GM12878 (cell line): ENCODE measurements at regions not wholly inside any gene's neighbourhood (a gene's known extent, or its start where the extent isn't known, plus 50 kb on each side); places are given as distances from the start of the nearest gene placed in this dataset.

Experiments used
- ATAC-seq: fragments of 200-7000 bp; cut with Tn5 transposase; 3 replicates; pipeline ENCODE4 v1.9.1; 2020; ENCODE audit warnings: mild to moderate bottlenecking, moderate library complexity
- BruUV-seq: library from RNA; stranded (reverse); fragments of 400-500 nt; replicated peaks from 2 replicates; lab custom pipeline; 2021; lab: Mats Ljungman, UMichigan
- CTCF ChIA-PET: fragments of 300-600 bp; sonication (Branson Sonifier 250); formaldehyde crosslinking; extraction: SDS; loops from one replicate; lab custom pipeline; 2021; ENCODE audit warnings: inconsistent platforms; lab: Yijun Ruan, JAX
- POLR2A ChIA-PET: fragments of 350-600 bp; formaldehyde crosslinking; extraction: SDS; loops from one replicate; lab custom pipeline; 2021; ENCODE audit warnings: inconsistent platforms; lab: Charles Lee
- RAD21 ChIA-PET: fragments of 300-600 bp; sonication (Branson Sonifier 250); formaldehyde crosslinking; loops from one replicate; lab custom pipeline; 2023; ENCODE audit warnings: antibody characterized with exemption; ENCODE audit not compliant: unreplicated experiment; lab: Charles Lee
- SMC1A ChIA-PET: fragments of 300-600 bp; sonication (Branson Sonifier 250); formaldehyde crosslinking; loops from one replicate; lab custom pipeline; 2023; ENCODE audit not compliant: unreplicated experiment, uncharacterized antibody; lab: Charles Lee
- DNase-seq: peaks from one replicate; pipeline ENCODE4 v3.0.0-alpha.2; 2011; ENCODE audit warnings: low read depth, low spot score
- FAIRE-seq: peaks from 3 replicates; lab custom pipeline; 2011; peaks lifted over from hg19 to GRCh38; lab: Jason Lieb, UNC
- H2AFZ ChIP-seq: 2 replicates; pipeline ENCODE4 v1.6.0; 2011; ENCODE audit warnings: low read depth, low read length, control low read depth; ENCODE audit not compliant: control insufficient read depth
- H3K27ac ChIP-seq: 2 replicates; pipeline ENCODE4 v1.5.1; 2011; ENCODE audit warnings: control low read depth; ENCODE audit not compliant: control insufficient read depth, insufficient read depth
- H3K27me3 ChIP-seq, 2 experiments: replicated peaks in 1 of 2; 2 replicates each; pipeline versions ENCODE4 v1.6.0 to v1.6.1; 2011; ENCODE audit warnings: low read length in 1 of 2; ENCODE audit not compliant: control insufficient read depth in 2 of 2, insufficient read depth in 2 of 2
- H3K36me3 ChIP-seq, 2 experiments: 2 replicates each; pipeline ENCODE4 v1.5.1; 2011; ENCODE audit warnings: low read length in 1 of 2; ENCODE audit not compliant: control insufficient read depth in 2 of 2, insufficient read depth in 2 of 2
- H3K4me1 ChIP-seq: 2 replicates; pipeline ENCODE4 v1.6.1; 2011; ENCODE audit warnings: mild to moderate bottlenecking, low read length, moderate library complexity, mixed read lengths; ENCODE audit not compliant: control insufficient read depth, insufficient read depth
- H3K4me2 ChIP-seq: 2 replicates; pipeline ENCODE4 v1.6.0; 2011; ENCODE audit warnings: control low read depth; ENCODE audit not compliant: control insufficient read depth, insufficient read depth
- H3K4me3 ChIP-seq: fragments of 200-600 bp; sonication (generic); 2 replicates; pipeline ENCODE4 v1.5.1; 2016
- H3K79me2 ChIP-seq: 2 replicates; pipeline ENCODE4 v1.6.0; 2011; ENCODE audit warnings: low read length; ENCODE audit not compliant: control insufficient read depth, insufficient read depth
- H3K9ac ChIP-seq: 2 replicates; pipeline ENCODE4 v1.8.0; 2011; ENCODE audit warnings: low read length, control low read depth, mixed read lengths; ENCODE audit not compliant: control insufficient read depth, insufficient read depth
- H3K9me3 ChIP-seq: replicated peaks from 3 replicates; pipeline ENCODE4 v1.5.1; 2011; ENCODE audit warnings: mild to moderate bottlenecking, low read length; ENCODE audit not compliant: control insufficient read depth, insufficient read depth
- H4K20me1 ChIP-seq: 2 replicates; pipeline ENCODE4 v1.6.0; 2011; ENCODE audit not compliant: control insufficient read depth, insufficient read depth
- EZH2 ChIP-seq: IDR thresholded peaks from 2 replicates; pipeline ENCODE4 v1.6.1; 2012; ENCODE audit warnings: low read depth, mild to moderate bottlenecking, control low read depth, inconsistent platforms, low read length, borderline replicate concordance; ENCODE audit not compliant: control insufficient read depth
- IKZF2 ChIP-seq, 2 experiments: fragments of 450-650 bp; IDR thresholded peaks; 2 replicates each; pipeline ENCODE4 v1.6.1; 2017; ENCODE audit warnings: mild to moderate bottlenecking in 2 of 2, moderate library complexity in 2 of 2
- MEF2B ChIP-seq: fragments of 450-650 bp; IDR thresholded peaks from 2 replicates; pipeline ENCODE4 v1.6.1; 2018; ENCODE audit warnings: mild to moderate bottlenecking, moderate library complexity; ENCODE audit not compliant: partially characterized antibody, poor library complexity, severe bottlenecking
- NR2C2 ChIP-seq: IDR thresholded peaks from 2 replicates; pipeline ENCODE4 v1.6.1; 2011; ENCODE audit warnings: borderline replicate concordance, low read depth; ENCODE audit not compliant: control insufficient read depth, insufficient read length
- PAX8 ChIP-seq: fragments of 450-650 bp; IDR thresholded peaks from 2 replicates; pipeline ENCODE4 v1.6.1; 2017; ENCODE audit warnings: mild to moderate bottlenecking, moderate library complexity
- RAD21 ChIP-seq: IDR thresholded peaks from 2 replicates; pipeline ENCODE4 v1.6.1; 2011; ENCODE audit warnings: mild to moderate bottlenecking, low read depth, low read length, moderate library complexity; ENCODE audit not compliant: insufficient read depth
- SMARCA5 ChIP-seq: fragments of 450-650 bp; IDR thresholded peaks from 2 replicates; pipeline ENCODE4 v1.6.1; 2017; ENCODE audit warnings: mild to moderate bottlenecking
- TARDBP ChIP-seq: IDR thresholded peaks from 2 replicates; pipeline ENCODE4 v1.6.1; 2016; ENCODE audit warnings: borderline replicate concordance
- ZBED1 ChIP-seq: IDR thresholded peaks from 2 replicates; pipeline ENCODE4 v1.6.1; 2016; ENCODE audit warnings: borderline replicate concordance
- ZNF207 ChIP-seq: fragments of 450-650 bp; IDR thresholded peaks from 2 replicates; pipeline ENCODE4 v1.6.1; 2014; ENCODE audit warnings: antibody characterized with exemption, mild to moderate bottlenecking, borderline replicate concordance
- WGBS: methylation state at CpG from one replicate; pipeline ENCODE4 v1.1.6; 2016; ENCODE audit warnings: low lambda C conversion rate; ENCODE audit not compliant: insufficient replicate concordance, insufficient coverage; ENCODE audit errors: missing lambda C conversion rate; 5-methylcytosine and 5-hydroxymethylcytosine counted together
- in situ Hi-C: fragments of 300-500 bp; cut with MboI; formaldehyde crosslinking; loops from 9 replicates; pipeline ENCODE4 v1.14.3; 2018; ENCODE audit warnings: mixed read lengths
- intact Hi-C: fragments of 100-400 bp; cut with micrococcal nuclease; formaldehyde crosslinking; loops from one replicate; pipeline ENCODE4 v1.14.2; 2022; ENCODE audit not compliant: unreplicated experiment
- TF ChIP-seq, protein P1 (sequence below): IDR thresholded peaks from 2 replicates; pipeline ENCODE4 v1.6.1; 2011; ENCODE audit warnings: low read depth, low read length, improper control_type of control experiment, borderline replicate concordance
- TF ChIP-seq, protein P2 (sequence below), 3 experiments: IDR thresholded peaks in 2 of 3; conservative IDR thresholded peaks in 1 of 3; 2 replicates each; pipeline ENCODE4 v1.5.1; 2011; ENCODE audit warnings: low read depth in 3 of 3, low read length in 3 of 3, mild to moderate bottlenecking in 3 of 3, control low read depth in 2 of 3, moderate library complexity in 2 of 3, inconsistent platforms in 1 of 3, mixed read lengths in 1 of 3; ENCODE audit not compliant: control insufficient read depth in 2 of 3, insufficient read depth in 1 of 3; ENCODE audit errors: extremely low read depth in 1 of 3
- TF ChIP-seq, protein P3 (sequence below): IDR thresholded peaks from 2 replicates; pipeline ENCODE4 v1.6.1; 2012; ENCODE audit warnings: low read depth, low read length, improper control_type of control experiment

DNA sequence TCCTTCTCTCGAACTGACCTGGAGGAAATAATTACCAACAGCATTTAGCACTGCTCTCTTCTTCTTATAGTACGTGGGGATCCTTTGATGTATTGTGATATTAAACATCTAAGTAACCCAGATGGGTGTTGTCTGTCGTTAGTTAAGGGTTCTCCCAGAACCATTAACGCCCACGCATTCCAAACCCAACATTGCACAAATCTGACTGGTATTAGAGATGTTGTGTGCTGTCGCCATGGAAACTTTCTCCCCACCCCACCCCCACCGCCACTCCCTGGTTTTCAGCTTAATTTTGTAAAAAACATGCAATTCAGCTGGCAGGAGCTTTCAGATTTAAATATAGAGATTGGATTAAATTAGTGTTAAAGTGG lies 1495.2 kb downstream of the TBC1D22A start (continued):
- TF ChIP-seq RAD21, result no peak
- TF ChIP-seq MEF2B, result no peak
- no peak for TF ChIP-seq ZBED1
- TF ChIP-seq, protein P1, sequence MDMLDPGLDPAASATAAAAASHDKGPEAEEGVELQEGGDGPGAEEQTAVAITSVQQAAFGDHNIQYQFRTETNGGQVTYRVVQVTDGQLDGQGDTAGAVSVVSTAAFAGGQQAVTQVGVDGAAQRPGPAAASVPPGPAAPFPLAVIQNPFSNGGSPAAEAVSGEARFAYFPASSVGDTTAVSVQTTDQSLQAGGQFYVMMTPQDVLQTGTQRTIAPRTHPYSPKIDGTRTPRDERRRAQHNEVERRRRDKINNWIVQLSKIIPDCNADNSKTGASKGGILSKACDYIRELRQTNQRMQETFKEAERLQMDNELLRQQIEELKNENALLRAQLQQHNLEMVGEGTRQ, result no peak
- no peak for TF ChIP-seq IKZF2 (IDR thresholded peaks at IDR 0.05)
- TF ChIP-seq ZNF207, result no peak

DNA sequence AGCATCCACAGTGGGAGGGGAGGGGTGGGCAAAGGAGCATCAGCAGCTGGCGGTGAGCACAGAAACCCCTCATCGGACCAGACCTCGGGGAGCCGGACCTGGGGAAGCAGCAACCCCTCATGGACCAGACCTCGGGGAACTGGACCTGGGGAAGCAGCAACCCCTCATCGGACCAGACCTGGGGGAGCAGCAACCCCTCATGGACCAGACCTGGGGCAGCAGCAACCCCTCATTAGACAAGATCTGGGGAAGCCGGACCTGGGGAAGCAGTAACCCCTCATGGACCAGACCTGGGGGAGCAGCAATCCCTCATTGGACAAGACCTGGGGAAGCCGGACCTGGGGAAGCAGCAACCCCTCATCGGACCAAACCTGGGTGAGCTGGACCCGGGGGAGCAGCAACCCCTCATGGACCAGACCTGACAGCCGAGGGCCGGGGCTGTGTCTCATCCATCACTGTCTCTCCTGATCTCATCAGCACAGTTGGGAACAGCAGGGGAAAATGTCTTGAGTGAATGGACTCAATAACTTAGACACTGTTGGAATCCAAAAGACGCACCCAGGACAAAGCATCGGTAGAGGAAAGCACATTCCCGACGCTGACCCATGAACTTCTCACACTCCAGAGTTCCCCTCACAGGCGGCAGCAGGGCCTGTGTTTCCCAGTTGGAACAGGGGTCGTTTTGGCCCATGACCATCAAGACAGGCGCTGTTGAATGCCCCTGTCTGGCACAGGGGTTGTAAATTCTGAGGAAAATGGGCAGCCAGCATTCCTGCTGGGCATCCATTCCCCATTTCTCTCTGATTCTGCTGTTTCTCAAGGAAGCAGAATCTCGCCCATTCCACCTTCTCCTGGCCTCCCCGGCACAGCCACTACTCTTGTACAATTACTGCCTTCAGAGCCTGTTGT lies 1494.6 kb downstream of the TBC1D22A start:
- H3K9ac ChIP-seq, result no peak overlapping the region
- no peak overlapping the region for H3K4me2 ChIP-seq
- ChIA-PET CTCF (no interaction called here), SMC1A (no interaction called here), POLR2A (no interaction called here), RAD21 (no interaction called here)
- no peak overlapping the region for H3K27ac ChIP-seq
- no peaks in the 10 kb centered on the region for H3K27me3 ChIP-seq
- 40% methylated on average over 21 of the region's 21 CpGs for WGBS
- BruUV-seq, result no TSS peak
- in situ Hi-C loops, result no loop called here
- H3K4me1 ChIP-seq, result no peaks in the 10 kb centered on the region
- no peak for DNase-seq
- no peak overlapping the region for H2AFZ ChIP-seq
- H3K9me3 ChIP-seq, result no peaks in the 10 kb centered on the region; the same call in 2 of the 3 replicates
- FAIRE-seq, result no peak
- no peaks in the 10 kb centered on the region for H3K36me3 ChIP-seq
- intact Hi-C loops, result no loop called here
- no peak for ATAC-seq
- no peak overlapping the region for H3K4me3 ChIP-seq
- no peaks in the 10 kb centered on the region for H4K20me1 ChIP-seq
- no peaks in the 10 kb centered on the region for H3K79me2 ChIP-seq
- no peak for TF ChIP-seq SMARCA5
- TF ChIP-seq, protein P2, sequence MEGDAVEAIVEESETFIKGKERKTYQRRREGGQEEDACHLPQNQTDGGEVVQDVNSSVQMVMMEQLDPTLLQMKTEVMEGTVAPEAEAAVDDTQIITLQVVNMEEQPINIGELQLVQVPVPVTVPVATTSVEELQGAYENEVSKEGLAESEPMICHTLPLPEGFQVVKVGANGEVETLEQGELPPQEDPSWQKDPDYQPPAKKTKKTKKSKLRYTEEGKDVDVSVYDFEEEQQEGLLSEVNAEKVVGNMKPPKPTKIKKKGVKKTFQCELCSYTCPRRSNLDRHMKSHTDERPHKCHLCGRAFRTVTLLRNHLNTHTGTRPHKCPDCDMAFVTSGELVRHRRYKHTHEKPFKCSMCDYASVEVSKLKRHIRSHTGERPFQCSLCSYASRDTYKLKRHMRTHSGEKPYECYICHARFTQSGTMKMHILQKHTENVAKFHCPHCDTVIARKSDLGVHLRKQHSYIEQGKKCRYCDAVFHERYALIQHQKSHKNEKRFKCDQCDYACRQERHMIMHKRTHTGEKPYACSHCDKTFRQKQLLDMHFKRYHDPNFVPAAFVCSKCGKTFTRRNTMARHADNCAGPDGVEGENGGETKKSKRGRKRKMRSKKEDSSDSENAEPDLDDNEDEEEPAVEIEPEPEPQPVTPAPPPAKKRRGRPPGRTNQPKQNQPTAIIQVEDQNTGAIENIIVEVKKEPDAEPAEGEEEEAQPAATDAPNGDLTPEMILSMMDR (IDR thresholded peaks at IDR 0.05 in 2 of 3, conservative IDR thresholded peaks at IDR 0.05 in 1 of 3; ENCODE audit: control insufficient read depth in 2 of 3, extremely low read depth in 1 of 3, insufficient read depth in 1 of 3, low read depth in 3 of 3, low read length in 3 of 3), result no peak
- no peak for TF ChIP-seq PAX8
- TF ChIP-seq NR2C2, result no peak
- TF ChIP-seq, protein P3, sequence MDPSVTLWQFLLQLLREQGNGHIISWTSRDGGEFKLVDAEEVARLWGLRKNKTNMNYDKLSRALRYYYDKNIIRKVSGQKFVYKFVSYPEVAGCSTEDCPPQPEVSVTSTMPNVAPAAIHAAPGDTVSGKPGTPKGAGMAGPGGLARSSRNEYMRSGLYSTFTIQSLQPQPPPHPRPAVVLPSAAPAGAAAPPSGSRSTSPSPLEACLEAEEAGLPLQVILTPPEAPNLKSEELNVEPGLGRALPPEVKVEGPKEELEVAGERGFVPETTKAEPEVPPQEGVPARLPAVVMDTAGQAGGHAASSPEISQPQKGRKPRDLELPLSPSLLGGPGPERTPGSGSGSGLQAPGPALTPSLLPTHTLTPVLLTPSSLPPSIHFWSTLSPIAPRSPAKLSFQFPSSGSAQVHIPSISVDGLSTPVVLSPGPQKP, result no peak
- no peak for TF ChIP-seq TARDBP
- no peak for TF ChIP-seq EZH2
